HepG2 (cell line): ENCODE measurements at regions not wholly inside any gene's neighbourhood (a gene's known extent, or its start where the extent isn't known, plus 50 kb on each side); places are given as distances from the start of the nearest gene placed in this dataset.

Experiments used
- ATAC-seq: fragments of 200-7000 bp; cut with Tn5 transposase; 3 replicates; pipeline ENCODE4 v1.9.1; 2020; ENCODE audit warnings: mild to moderate bottlenecking, moderate library complexity
- BruUV-seq: library from RNA; stranded (reverse); fragments of 400-500 nt; replicated peaks from 2 replicates; lab custom pipeline; 2021; lab: Mats Ljungman, UMichigan
- CTCF ChIA-PET: fragments of 300-600 bp; formaldehyde crosslinking; extraction: SDS; loops from one replicate; lab custom pipeline; 2021; ENCODE audit warnings: low total read pairs, inconsistent platforms, low intra/inter-chr PET ratio; lab: Yijun Ruan, JAX
- POLR2A ChIA-PET: fragments of 350-600 bp; sonication (Branson Sonifier 250); formaldehyde crosslinking; loops from one replicate; lab custom pipeline; 2020; ENCODE audit warnings: antibody characterized with exemption, inconsistent platforms; lab: Yijun Ruan, JAX
- DNase-seq: peaks from one replicate; pipeline ENCODE4 v3.0.0-alpha.2; 2015; ENCODE audit warnings: low spot score
- FAIRE-seq: peaks from 3 replicates; lab custom pipeline; 2011; peaks lifted over from hg19 to GRCh38; lab: Jason Lieb, UNC
- H2AFZ ChIP-seq: one replicate; pipeline ENCODE4 v1.6.1; 2011; ENCODE audit warnings: low read length, inconsistent platforms
- H3K27ac ChIP-seq: fragments of 300-600 bp; 3 replicates; pipeline ENCODE4 v1.8.0; 2011; ENCODE audit warnings: mixed run types, mild to moderate bottlenecking, mixed read lengths, low read length, inconsistent platforms; ENCODE audit not compliant: insufficient read depth; ENCODE audit errors: extremely low read length
- H3K27me3 ChIP-seq, 2 experiments: fragments of 200-600 bp in 1 of 2; 2 replicates in 1 of 2; 3 replicates in 1 of 2; pipeline versions ENCODE4 v1.6.0 to v1.8.0; 2011; ENCODE audit warnings: low read length in 2 of 2, mild to moderate bottlenecking in 2 of 2, moderate library complexity in 2 of 2, inconsistent platforms in 1 of 2; ENCODE audit not compliant: insufficient read depth in 2 of 2, control insufficient read depth in 1 of 2
- H3K36me3 ChIP-seq, 2 experiments: fragments of 200-600 bp in 1 of 2; replicated peaks in 1 of 2; 2 replicates in 1 of 2; 3 replicates in 1 of 2; pipeline versions ENCODE4 v1.5.1 to v1.8.0; 2011; ENCODE audit warnings: low read length in 2 of 2, inconsistent platforms in 1 of 2; ENCODE audit not compliant: insufficient read depth in 2 of 2, control insufficient read depth in 1 of 2
- H3K4me1 ChIP-seq: 2 replicates; pipeline ENCODE4 v1.5.1; 2012; ENCODE audit warnings: low read length, inconsistent platforms; ENCODE audit not compliant: insufficient read depth
- H3K4me2 ChIP-seq: 2 replicates; pipeline ENCODE4 v1.6.0; 2011; ENCODE audit warnings: low read depth, low read length, inconsistent platforms
- H3K4me3 ChIP-seq, 3 experiments: fragments of 200-600 bp in 1 of 3; sonication (generic), shearing (Covaris generic) in 1 of 3; replicated peaks in 1 of 3; 2 replicates each; pipeline ENCODE4 v1.5.1; 2011 to 2016; ENCODE audit warnings: low read length in 3 of 3, inconsistent platforms in 2 of 3, low read depth in 2 of 3, mild to moderate bottlenecking in 2 of 3, control low read depth in 1 of 3, mixed read lengths in 1 of 3; ENCODE audit not compliant: insufficient read depth in 1 of 3
- H3K79me2 ChIP-seq: one replicate; pipeline ENCODE4 v1.6.1; 2011; ENCODE audit warnings: low read length, inconsistent platforms; ENCODE audit not compliant: insufficient read depth
- H3K9ac ChIP-seq: 2 replicates; pipeline ENCODE4 v1.6.0; 2011; ENCODE audit warnings: mild to moderate bottlenecking, low read depth, low read length, inconsistent platforms; ENCODE audit not compliant: insufficient read depth
- H3K9me3 ChIP-seq: 2 replicates; pipeline ENCODE4 v1.5.1; 2012; ENCODE audit warnings: mild to moderate bottlenecking, low read length
- H4K20me1 ChIP-seq: 2 replicates; pipeline ENCODE4 v1.6.0; 2011; ENCODE audit warnings: inconsistent platforms, mild to moderate bottlenecking, low read length, moderate library complexity; ENCODE audit not compliant: insufficient read depth
- BRCA1 ChIP-seq: sonication (generic); formaldehyde crosslinking; IDR thresholded peaks from 2 replicates; pipeline ENCODE4 v1.4.0; 2020; ENCODE audit warnings: missing genetic modification reagents
- CEBPZ ChIP-seq: IDR thresholded peaks from 2 replicates; pipeline ENCODE4 v1.6.1; 2012; ENCODE audit warnings: low read length, improper control_type of control experiment
- KLF13 ChIP-seq: sonication (generic); formaldehyde crosslinking; IDR thresholded peaks from 2 replicates; pipeline ENCODE4 v1.4.0; 2020; ENCODE audit warnings: mild to moderate bottlenecking, missing genetic modification reagents
- MAZ ChIP-seq, 2 experiments: sonication (generic) in 1 of 2; formaldehyde crosslinking in 1 of 2; IDR thresholded peaks; 2 replicates each; pipeline versions ENCODE4 v1.5.0 to v1.6.1; 2012 to 2020; ENCODE audit warnings: low read depth in 2 of 2, mild to moderate bottlenecking in 2 of 2, borderline replicate concordance in 1 of 2, improper control_type of control experiment in 1 of 2, low read length in 1 of 2, missing genetic modification reagents in 1 of 2, moderate library complexity in 1 of 2
- RBM39 ChIP-seq: fragments of 200-400 bp; formaldehyde crosslinking; IDR thresholded peaks from one replicate; pipeline ENCODE4 v1.6.1; 2018; ENCODE audit warnings: antibody characterized with exemption, mild to moderate bottlenecking, low read depth, low read length; ENCODE audit not compliant: poor library complexity, severe bottlenecking
- RFX1 ChIP-seq: fragments of 450-650 bp; IDR thresholded peaks from 2 replicates; pipeline ENCODE4 v1.6.1; 2017
- TSC22D2 ChIP-seq: sonication (generic); formaldehyde crosslinking; IDR thresholded peaks from 2 replicates; pipeline ENCODE4 v1.5.1; 2020; ENCODE audit warnings: missing genetic modification reagents, mild to moderate bottlenecking, borderline replicate concordance
- YEATS4 ChIP-seq: sonication (generic); formaldehyde crosslinking; IDR thresholded peaks from 2 replicates; pipeline ENCODE4 v1.4.0; 2020; ENCODE audit warnings: missing genetic modification reagents, borderline replicate concordance
- ZBTB2 ChIP-seq: sonication (generic); formaldehyde crosslinking; IDR thresholded peaks from 2 replicates; pipeline ENCODE4 v1.8.0; 2022; ENCODE audit warnings: low read depth, missing genetic modification reagents
- ZXDC ChIP-seq: sonication (generic); formaldehyde crosslinking; IDR thresholded peaks from 2 replicates; pipeline ENCODE4 v1.5.0; 2020; ENCODE audit warnings: mild to moderate bottlenecking, missing genetic modification reagents
- WGBS: methylation state at CpG from one replicate; pipeline ENCODE4 v1.1.6; 2017; ENCODE audit warnings: low lambda C conversion rate; 5-methylcytosine and 5-hydroxymethylcytosine counted together
- in situ Hi-C: cut with HindIII; loops from 2 replicates; pipeline ENCODE4 v1.10.0; 2017; ENCODE audit warnings: low pct_unique_long_range_greater_than_20kb; ENCODE audit not compliant: extremely low pct_ligation_motif_present
- intact Hi-C: fragments of 100-400 bp; cut with micrococcal nuclease; formaldehyde crosslinking; loops from one replicate; pipeline ENCODE4 v1.10.0; 2022; ENCODE audit not compliant: unreplicated experiment
- TF ChIP-seq, protein P1 (sequence below): sonication (generic); formaldehyde crosslinking; IDR thresholded peaks from 2 replicates; pipeline ENCODE4 v1.4.0; 2020; ENCODE audit warnings: missing genetic modification reagents

GRCh38 chr6:62615366-62616015 is 329.5 kb upstream of the KHDRBS2 start:
- no peak overlapping the region for H3K4me2 ChIP-seq
- CTCF ChIA-PET, result no interaction called here
- no TSS peak for BruUV-seq
- TF ChIP-seq MAZ (IDR thresholded peaks at IDR 0.05; ENCODE audit: borderline replicate concordance, low read depth, low read length) (no peak), MAZ (CRISPR knock-in tag; IDR thresholded peaks at IDR 0.05; ENCODE audit: low read depth) (no peak), BRCA1 (CRISPR knock-in tag) (no peak), CEBPZ (no peak), RBM39 (no peak), ZBTB2 (CRISPR knock-in tag) (no peak), YEATS4 (CRISPR knock-in tag) (no peak), KLF13 (no peak), RFX1 (no peak), TSC22D2 (no peak), ZXDC (CRISPR knock-in tag) (no peak)
- TF ChIP-seq, protein P1, sequence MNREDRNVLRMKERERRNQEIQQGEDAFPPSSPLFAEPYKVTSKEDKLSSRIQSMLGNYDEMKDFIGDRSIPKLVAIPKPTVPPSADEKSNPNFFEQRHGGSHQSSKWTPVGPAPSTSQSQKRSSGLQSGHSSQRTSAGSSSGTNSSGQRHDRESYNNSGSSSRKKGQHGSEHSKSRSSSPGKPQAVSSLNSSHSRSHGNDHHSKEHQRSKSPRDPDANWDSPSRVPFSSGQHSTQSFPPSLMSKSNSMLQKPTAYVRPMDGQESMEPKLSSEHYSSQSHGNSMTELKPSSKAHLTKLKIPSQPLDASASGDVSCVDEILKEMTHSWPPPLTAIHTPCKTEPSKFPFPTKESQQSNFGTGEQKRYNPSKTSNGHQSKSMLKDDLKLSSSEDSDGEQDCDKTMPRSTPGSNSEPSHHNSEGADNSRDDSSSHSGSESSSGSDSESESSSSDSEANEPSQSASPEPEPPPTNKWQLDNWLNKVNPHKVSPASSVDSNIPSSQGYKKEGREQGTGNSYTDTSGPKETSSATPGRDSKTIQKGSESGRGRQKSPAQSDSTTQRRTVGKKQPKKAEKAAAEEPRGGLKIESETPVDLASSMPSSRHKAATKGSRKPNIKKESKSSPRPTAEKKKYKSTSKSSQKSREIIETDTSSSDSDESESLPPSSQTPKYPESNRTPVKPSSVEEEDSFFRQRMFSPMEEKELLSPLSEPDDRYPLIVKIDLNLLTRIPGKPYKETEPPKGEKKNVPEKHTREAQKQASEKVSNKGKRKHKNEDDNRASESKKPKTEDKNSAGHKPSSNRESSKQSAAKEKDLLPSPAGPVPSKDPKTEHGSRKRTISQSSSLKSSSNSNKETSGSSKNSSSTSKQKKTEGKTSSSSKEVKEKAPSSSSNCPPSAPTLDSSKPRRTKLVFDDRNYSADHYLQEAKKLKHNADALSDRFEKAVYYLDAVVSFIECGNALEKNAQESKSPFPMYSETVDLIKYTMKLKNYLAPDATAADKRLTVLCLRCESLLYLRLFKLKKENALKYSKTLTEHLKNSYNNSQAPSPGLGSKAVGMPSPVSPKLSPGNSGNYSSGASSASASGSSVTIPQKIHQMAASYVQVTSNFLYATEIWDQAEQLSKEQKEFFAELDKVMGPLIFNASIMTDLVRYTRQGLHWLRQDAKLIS (CRISPR knock-in tag), result no peak

More at GRCh38 chr6:62615366-62616015, 329.5 kb upstream of the KHDRBS2 start:
- Histone ChIP-seq H3K4me1 (no peaks in the 10 kb centered on the region), H3K9me3 (no peaks in the 10 kb centered on the region; the same call in none of the 2 replicates), H3K36me3 (no peaks in the 10 kb centered on the region), H3K79me2 (no peaks in the 10 kb centered on the region), H2AFZ (no peak overlapping the region), H3K27ac (no peak overlapping the region), H3K9ac (no peak overlapping the region), H4K20me1 (no peaks in the 10 kb centered on the region), H3K4me3 (no peak overlapping the region), H3K27me3 (no peaks in the 10 kb centered on the region)
- peak; percentile 5 for DNase-seq
- peak; percentile 46; the same call in 2 of the 3 replicates for ATAC-seq
- POLR2A ChIA-PET, result no interaction called here
- FAIRE-seq, result no peak
- 6% methylated on average over 4 of the region's 4 CpGs for WGBS
- in situ Hi-C loops (no loop called here), intact Hi-C loops (no loop called here)
